Islet precursor cell (in vitro differentiated cells): ENCODE measurements at regions not wholly inside any gene's neighbourhood (a gene's known extent, or its start where the extent isn't known, plus 50 kb on each side); places are given as distances from the start of the nearest gene placed in this dataset.
"Not testable (repeated sequence)": the region's sequence is repeated elsewhere in the genome, so short reads cannot be mapped to it uniquely, and the experiment has no call there.

Source experiments
- DNase-seq: peaks from one replicate; pipeline ENCODE4 v3.0.0-alpha.2; 2018

GRCh38 chr1:73839922-73840321 lies 358.1 kb downstream of the LRRIQ3 start:
- no peak for DNase-seq

- DNase-seq: no peak
Observed at GRCh38 chr1:73832276-73833181, 365.4 kb downstream of the LRRIQ3 start.

GRCh38 chr1:73827283-73827682 lies 370.7 kb downstream of the LRRIQ3 start:
- DNase-seq: not testable (repeated sequence)

GRCh38 chr1:73824065-73824464 lies 373.9 kb downstream of the LRRIQ3 start:
- DNase-seq: no peak

- DNase-seq: no peak
Observed at GRCh38 chr1:73821520-73821919, 376.5 kb downstream of the LRRIQ3 start.

GRCh38 chr1:73820843-73821242 lies 377.1 kb downstream of the LRRIQ3 start:
- DNase-seq: no peak

GRCh38 chr1:73813716-73814115 lies 384.3 kb downstream of the LRRIQ3 start:
- DNase-seq: no peak

GRCh38 chr1:73813236-73813635 lies 384.7 kb downstream of the LRRIQ3 start:
- DNase-seq: no peak

GRCh38 chr1:73811798-73812197 lies 386.2 kb downstream of the LRRIQ3 start:
- DNase-seq: no peak

GRCh38 chr1:73804935-73805334 lies 393.0 kb downstream of the LRRIQ3 start:
- DNase-seq: no peak

- DNase-seq: no peak
Observed at GRCh38 chr1:73803380-73803779, 394.6 kb downstream of the LRRIQ3 start.

- DNase-seq: no peak
Observed at GRCh38 chr1:73801912-73802429, 396.0 kb downstream of the LRRIQ3 start.

GRCh38 chr1:73800376-73800775 lies 397.6 kb downstream of the LRRIQ3 start:
- no peak for DNase-seq

GRCh38 chr1:73789965-73790364 lies 408.0 kb downstream of the LRRIQ3 start:
- DNase-seq: no peak

GRCh38 chr1:73784026-73784425 lies 413.9 kb downstream of the LRRIQ3 start:
- DNase-seq: no peak

- DNase-seq: peak; percentile 77
Observed at GRCh38 chr1:73783352-73783751, 414.6 kb downstream of the LRRIQ3 start.

GRCh38 chr1:73782901-73783300 lies 415.1 kb downstream of the LRRIQ3 start:
- no peak for DNase-seq

GRCh38 chr1:73781251-73781650 lies 416.7 kb downstream of the LRRIQ3 start:
- no peak for DNase-seq

GRCh38 chr1:73778471-73778870 lies 419.5 kb downstream of the LRRIQ3 start:
- no peak for DNase-seq

- no peak for DNase-seq
Observed at GRCh38 chr1:73775896-73776295, 422.1 kb downstream of the LRRIQ3 start.

- no peak for DNase-seq
Observed at GRCh38 chr1:73772941-73773340, 425.0 kb downstream of the LRRIQ3 start.

- DNase-seq: no peak
Observed at GRCh38 chr1:73771396-73771795, 426.6 kb downstream of the LRRIQ3 start.

- DNase-seq: no peak
Observed at GRCh38 chr1:73770109-73770905, 427.7 kb downstream of the LRRIQ3 start.
